WI38 (cell line): ENCODE measurements at regions not wholly inside any gene's neighbourhood (a gene's known extent, or its start where the extent isn't known, plus 50 kb on each side); places are given as distances from the start of the nearest gene placed in this dataset.

Experiments
- H3K4me3 ChIP-seq: 2 replicates; pipeline ENCODE4 v1.5.1; 2011; ENCODE audit warnings: low read depth, mild to moderate bottlenecking, control low read depth, low read length
- TF ChIP-seq, protein P1 (sequence below): IDR thresholded peaks from 2 replicates; pipeline ENCODE4 v1.5.1; 2012; ENCODE audit warnings: low read depth, mild to moderate bottlenecking, control low read depth, low read length

DNA sequence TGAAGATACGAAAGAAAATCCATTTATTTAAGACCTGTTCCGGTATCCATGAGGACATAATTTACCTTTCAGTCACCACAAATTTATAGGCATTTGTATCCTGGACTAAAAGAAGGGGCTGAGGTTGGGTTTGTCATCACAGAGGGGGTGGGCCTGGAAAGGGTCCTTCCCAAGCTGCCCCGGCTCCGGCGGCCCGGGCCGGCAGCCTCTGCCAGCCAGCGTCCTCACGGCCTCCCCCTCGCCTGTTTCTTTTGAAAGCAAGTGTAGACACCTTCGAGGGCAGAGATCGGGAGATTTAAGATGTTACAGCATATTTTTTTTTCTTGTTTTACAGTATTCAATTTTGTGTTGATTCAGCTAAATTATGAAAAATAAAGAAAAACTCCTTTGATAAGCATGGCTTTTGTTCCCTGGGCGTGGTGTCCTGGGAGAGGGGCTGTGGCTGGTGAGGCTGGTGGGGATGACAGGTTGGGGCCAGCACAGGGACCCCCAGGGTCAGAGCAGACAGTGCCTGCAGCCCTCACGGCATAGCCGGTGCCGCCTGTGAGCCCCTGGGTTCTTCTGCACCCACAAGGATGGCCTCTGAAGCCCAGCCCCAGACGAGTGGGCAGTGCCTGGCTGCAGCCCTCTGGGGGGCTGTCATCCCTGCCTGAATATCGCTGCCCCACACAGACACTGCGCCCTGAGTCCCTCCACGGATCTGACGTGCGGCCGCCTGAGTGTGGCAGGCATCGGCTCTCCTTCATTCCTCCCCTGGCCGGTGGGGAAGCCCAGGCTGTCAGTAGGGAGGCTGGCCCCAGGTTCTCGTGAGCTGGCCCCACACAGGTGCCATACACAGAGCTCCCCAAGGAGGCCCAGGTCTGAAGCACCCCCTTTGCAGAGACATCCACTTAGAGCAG is 1075.9 kb downstream of the BRD1 start:
- H3K4me3 ChIP-seq = no peak overlapping the region
- TF ChIP-seq, protein P1, sequence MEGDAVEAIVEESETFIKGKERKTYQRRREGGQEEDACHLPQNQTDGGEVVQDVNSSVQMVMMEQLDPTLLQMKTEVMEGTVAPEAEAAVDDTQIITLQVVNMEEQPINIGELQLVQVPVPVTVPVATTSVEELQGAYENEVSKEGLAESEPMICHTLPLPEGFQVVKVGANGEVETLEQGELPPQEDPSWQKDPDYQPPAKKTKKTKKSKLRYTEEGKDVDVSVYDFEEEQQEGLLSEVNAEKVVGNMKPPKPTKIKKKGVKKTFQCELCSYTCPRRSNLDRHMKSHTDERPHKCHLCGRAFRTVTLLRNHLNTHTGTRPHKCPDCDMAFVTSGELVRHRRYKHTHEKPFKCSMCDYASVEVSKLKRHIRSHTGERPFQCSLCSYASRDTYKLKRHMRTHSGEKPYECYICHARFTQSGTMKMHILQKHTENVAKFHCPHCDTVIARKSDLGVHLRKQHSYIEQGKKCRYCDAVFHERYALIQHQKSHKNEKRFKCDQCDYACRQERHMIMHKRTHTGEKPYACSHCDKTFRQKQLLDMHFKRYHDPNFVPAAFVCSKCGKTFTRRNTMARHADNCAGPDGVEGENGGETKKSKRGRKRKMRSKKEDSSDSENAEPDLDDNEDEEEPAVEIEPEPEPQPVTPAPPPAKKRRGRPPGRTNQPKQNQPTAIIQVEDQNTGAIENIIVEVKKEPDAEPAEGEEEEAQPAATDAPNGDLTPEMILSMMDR = no peak

DNA sequence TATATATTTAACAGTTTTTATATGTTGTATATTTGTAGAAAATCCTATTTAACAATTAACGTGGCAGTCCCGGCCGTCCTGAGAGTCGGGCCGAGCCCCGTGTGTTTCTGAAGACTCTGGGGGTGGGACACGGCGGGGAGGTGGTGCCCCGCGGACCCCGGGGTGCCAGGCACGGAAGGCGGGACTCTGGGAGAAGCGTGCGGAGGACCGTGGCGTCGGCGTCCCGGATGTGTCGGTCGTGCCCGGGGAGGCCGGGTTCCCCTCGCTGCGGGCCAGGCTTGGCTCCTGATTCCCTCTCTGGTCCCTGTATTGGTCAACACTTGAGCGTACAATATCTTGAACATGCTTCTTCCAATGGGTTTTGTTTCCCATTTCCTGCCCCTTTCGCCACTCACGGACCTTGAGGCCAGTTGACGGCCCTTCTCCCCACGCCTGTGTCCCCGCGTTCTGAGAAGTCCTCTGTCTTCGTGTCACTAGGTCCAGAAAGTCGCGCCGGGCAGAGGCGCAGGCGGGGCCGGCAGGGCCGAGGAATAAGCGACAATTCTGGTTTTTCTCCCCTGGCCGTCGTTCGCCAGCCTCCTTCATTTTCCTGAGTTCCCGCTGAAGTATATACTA is 1076.7 kb downstream of the BRD1 start:
- H3K4me3 ChIP-seq = no peak overlapping the region
- TF ChIP-seq, protein P1 = no peak

DNA sequence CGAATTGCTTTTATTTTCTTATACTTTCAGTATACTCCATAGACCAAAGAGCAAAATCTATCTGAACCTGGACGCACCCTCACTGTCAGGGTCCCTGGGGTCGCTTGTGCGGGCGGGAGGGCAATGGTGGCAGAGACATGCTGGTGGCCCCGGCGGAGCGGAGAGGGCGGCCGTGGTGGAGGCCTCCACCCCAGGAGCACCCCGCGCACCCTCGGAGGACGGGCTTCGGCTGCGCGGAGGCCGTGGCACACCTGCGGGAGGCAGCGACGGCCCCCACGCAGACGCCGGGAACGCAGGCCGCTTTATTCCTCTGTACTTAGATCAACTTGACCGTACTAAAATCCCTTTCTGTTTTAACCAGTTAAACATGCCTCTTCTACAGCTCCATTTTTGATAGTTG is 1077.4 kb downstream of the BRD1 start:
- H3K4me3 ChIP-seq = no peak overlapping the region
- TF ChIP-seq, protein P1 = no peak

DNA sequence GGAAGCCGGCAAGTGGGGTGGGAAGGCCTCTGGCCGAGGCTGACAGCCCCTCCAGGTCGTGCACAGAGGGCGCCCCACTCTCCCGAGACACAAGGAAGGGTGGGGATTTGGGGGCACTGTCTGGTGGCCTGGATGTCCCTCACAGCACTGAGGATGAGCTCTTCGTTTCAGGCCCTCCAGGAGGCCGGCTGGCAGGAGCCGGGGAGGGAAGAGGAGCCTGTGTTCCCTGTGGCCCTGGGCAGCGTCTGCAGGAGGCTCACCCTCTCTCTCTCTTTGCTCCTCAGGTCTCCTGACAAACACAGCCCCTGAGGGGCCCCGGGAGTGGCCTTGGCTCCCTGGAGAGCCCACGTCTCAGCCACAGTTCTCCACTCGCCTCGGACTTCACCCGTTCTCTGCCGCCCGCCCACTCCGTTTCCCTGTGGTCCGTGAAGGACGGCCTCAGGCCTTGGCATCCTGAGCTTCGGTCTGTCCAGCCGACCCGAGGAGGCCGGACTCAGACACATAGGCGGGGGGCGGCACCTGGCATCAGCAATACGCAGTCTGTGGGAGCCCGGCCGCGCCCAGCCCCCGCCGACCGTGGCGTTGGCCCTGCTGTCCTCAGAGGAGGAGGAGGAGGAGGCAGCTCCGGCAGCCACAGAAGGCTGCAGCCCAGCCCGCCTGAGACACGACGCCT is 1078.0 kb downstream of the BRD1 start:
- TF ChIP-seq, protein P1 = no peak
- H3K4me3 ChIP-seq = no peak overlapping the region

DNA sequence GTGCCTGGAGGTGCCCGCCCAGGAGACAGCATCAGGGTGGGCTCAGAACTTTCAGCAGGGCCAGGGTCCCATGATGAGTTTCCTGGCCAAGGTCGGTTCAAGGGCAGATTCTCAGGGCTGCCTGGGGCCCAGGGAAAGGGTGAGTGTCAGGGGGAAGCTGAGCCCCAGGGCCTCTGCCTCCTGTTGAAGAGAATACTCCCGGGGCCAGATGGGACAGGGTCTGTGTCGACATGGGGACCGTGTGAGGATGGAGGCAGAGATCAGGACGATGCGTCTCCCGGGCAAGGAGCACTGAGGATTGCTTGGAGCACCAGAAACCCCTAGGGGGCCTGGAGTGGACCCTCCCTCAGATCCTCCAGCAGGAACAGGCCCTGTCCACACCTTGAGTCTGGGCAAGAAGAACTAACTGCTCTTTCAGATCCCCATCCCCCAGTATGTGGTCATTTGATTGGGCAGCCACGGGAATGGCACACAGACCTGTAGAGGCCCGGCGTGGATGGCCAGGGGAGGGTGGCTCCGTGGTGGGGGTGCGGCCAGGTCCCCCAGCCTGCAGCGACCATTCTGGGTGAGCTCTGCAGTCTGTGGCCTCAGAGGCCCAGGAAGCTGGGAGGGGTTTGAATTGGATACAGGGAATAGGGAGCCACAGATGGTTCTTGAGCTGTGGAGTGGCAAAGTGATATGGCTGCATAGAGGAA is 1078.7 kb downstream of the BRD1 start:
- H3K4me3 ChIP-seq = no peak overlapping the region
- TF ChIP-seq, protein P1 = no peak

DNA sequence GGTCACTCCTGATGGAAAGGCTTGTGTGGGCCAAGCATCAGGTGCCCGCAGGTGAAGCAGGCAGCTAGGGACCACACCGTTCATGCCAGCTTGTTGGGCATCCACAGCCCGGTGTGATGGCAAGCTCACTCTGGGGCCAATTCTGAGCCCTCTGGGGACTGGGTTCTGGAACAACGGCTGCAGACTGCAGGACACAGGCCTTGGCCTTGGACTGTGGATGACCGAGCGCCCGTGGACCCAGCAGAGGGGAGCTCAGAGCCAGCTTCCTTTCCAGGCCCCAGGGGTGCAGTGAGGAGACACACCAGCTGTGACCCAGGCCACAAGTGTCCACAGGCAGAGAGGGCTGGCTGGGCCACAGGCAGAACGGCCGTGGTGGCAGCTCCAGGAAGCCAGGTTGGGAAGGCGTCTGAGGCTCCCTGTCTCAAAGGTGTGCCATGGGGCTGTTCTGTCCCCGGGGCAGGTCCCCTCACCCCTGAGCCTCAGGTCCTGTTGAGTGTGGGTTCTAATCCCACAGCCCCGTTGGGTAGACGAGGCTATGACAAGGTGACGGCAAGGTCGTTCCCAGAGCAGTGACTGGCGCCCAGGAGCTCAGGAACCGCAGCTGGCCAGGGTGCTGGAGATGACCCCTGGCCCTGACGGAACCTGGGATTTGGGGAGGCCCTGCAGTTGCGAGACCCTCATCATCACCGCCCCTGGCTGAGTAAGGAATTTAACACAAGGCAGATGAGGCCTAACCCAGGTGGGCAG is 1079.4 kb downstream of the BRD1 start:
- H3K4me3 ChIP-seq = no peak overlapping the region
- TF ChIP-seq, protein P1 = no peak
